H1 (cell line): ENCODE measurements at regions not wholly inside any gene's neighbourhood (a gene's known extent, or its start where the extent isn't known, plus 50 kb on each side); places are given as distances from the start of the nearest gene placed in this dataset.

ENCODE experiments used
- CTCF ChIA-PET: fragments of 300-600 bp; sonication (Branson Sonifier 250); formaldehyde crosslinking; loops from one replicate; lab custom pipeline; 2021; ENCODE audit not compliant: partially characterized antibody; lab: Charles Lee
- POLR2A ChIA-PET: fragments of 300-600 bp; sonication (Branson Sonifier 250); formaldehyde crosslinking; loops from one replicate; lab custom pipeline; 2021; ENCODE audit warnings: inconsistent platforms; ENCODE audit not compliant: partially characterized antibody; lab: Charles Lee
- DNase-seq, 2 experiments: peaks; one replicate each; pipeline versions ENCODE4 v3.0.0 to v3.0.0-alpha.2; 2010 to 2022; ENCODE audit warnings: low spot score in 2 of 2, low read depth in 1 of 2, mixed read lengths in 1 of 2
- FAIRE-seq: peaks from 2 replicates; lab custom pipeline; 2011; peaks lifted over from hg19 to GRCh38; lab: Jason Lieb, UNC
- H2AFZ ChIP-seq: 2 replicates; pipeline ENCODE4 v1.8.1; 2012; ENCODE audit warnings: low read length, inconsistent platforms
- H2AK5ac ChIP-seq: 2 replicates; pipeline ENCODE4 v1.6.1; 2013; ENCODE audit warnings: low read depth, low read length
- H2BK120ac ChIP-seq: replicated peaks from 2 replicates; pipeline ENCODE3; 2013; ENCODE audit warnings: low read depth, low read length, inconsistent platforms
- H2BK12ac ChIP-seq: 2 replicates; pipeline ENCODE4 v1.6.1; 2013; ENCODE audit warnings: low read depth, low read length
- H2BK15ac ChIP-seq: 2 replicates; pipeline ENCODE4 v1.6.1; 2013; ENCODE audit warnings: low read length
- H2BK20ac ChIP-seq: 2 replicates; pipeline ENCODE4 v1.6.1; 2013; ENCODE audit warnings: low read length
- H2BK5ac ChIP-seq: 2 replicates; pipeline ENCODE4 v1.6.1; 2013; ENCODE audit warnings: low read depth, low read length
- H3K14ac ChIP-seq: 2 replicates; pipeline ENCODE4 v1.6.1; 2013; ENCODE audit warnings: inconsistent platforms; ENCODE audit not compliant: insufficient read length
- H3K18ac ChIP-seq: 2 replicates; pipeline ENCODE4 v1.6.1; 2013; ENCODE audit warnings: low read length; ENCODE audit errors: extremely low read depth
- H3K23ac ChIP-seq: 2 replicates; pipeline ENCODE4 v1.6.1; 2013; ENCODE audit warnings: inconsistent platforms; ENCODE audit not compliant: insufficient read length
- H3K23me2 ChIP-seq: 2 replicates; pipeline ENCODE4 v1.6.1; 2013; ENCODE audit warnings: low read depth, low read length
- H3K27ac ChIP-seq: 2 replicates; pipeline ENCODE4 v1.6.1; 2011; ENCODE audit warnings: low read depth, low read length, inconsistent platforms
- H3K27me3 ChIP-seq, 4 experiments: replicated peaks in 1 of 4; 1 replicate in 1 of 4; 2 replicates in 3 of 4; pipeline versions ENCODE4 v1.6.1 to v1.8.1; 2011 to 2013; ENCODE audit warnings: low read length in 3 of 4, mild to moderate bottlenecking in 3 of 4, inconsistent platforms in 2 of 4, mixed read lengths in 2 of 4, moderate library complexity in 1 of 4; ENCODE audit not compliant: control insufficient read depth in 3 of 4, insufficient read depth in 3 of 4; ENCODE audit errors: extremely low read depth in 1 of 4
- H3K36me3 ChIP-seq, 4 experiments: 2 replicates each; pipeline versions ENCODE4 v1.6.1 to v1.8.1; 2011 to 2013; ENCODE audit warnings: mild to moderate bottlenecking in 4 of 4, low read length in 3 of 4, moderate library complexity in 2 of 4, control low read depth in 1 of 4, inconsistent platforms in 1 of 4; ENCODE audit not compliant: insufficient read depth in 4 of 4, control insufficient read depth in 2 of 4
- H3K4ac ChIP-seq: replicated peaks from 2 replicates; pipeline ENCODE3; 2013; ENCODE audit warnings: low read length, low read depth, mixed read lengths, inconsistent platforms; ENCODE audit not compliant: insufficient read length
- H3K4me1 ChIP-seq, 4 experiments: replicated peaks in 1 of 4; 1 replicate in 1 of 4; 2 replicates in 3 of 4; pipeline versions ENCODE4 v1.6.1 to v1.8.1; 2011 to 2013; ENCODE audit warnings: low read length in 3 of 4, inconsistent platforms in 2 of 4, mixed read lengths in 1 of 4; ENCODE audit not compliant: insufficient read depth in 4 of 4, control insufficient read depth in 3 of 4
- H3K4me2 ChIP-seq, 2 experiments: 2 replicates each; pipeline versions ENCODE4 v1.6.1 to v1.8.1; 2011 to 2013; ENCODE audit warnings: low read depth in 2 of 2, low read length in 2 of 2, control low read depth in 1 of 2, inconsistent platforms in 1 of 2, mild to moderate bottlenecking in 1 of 2; ENCODE audit not compliant: insufficient read depth in 1 of 2
- H3K4me3 ChIP-seq, 4 experiments: fragments of 200-600, 300-600 bp in 1 of 4; sonication (generic), shearing (Covaris generic), sonication (Bioruptor Twin) in 1 of 4; 2 replicates each; pipeline versions ENCODE4 v1.5.1 to v1.8.1; 2011 to 2016; ENCODE audit warnings: low read length in 4 of 4, low read depth in 3 of 4, control low read depth in 2 of 4, inconsistent platforms in 2 of 4, mild to moderate bottlenecking in 2 of 4, mixed read lengths in 1 of 4, moderate library complexity in 1 of 4; ENCODE audit not compliant: insufficient read depth in 2 of 4; ENCODE audit errors: extremely low read depth in 1 of 4
- H3K56ac ChIP-seq: replicated peaks from 2 replicates; pipeline ENCODE3; 2013; ENCODE audit warnings: low read depth, mild to moderate bottlenecking, mixed read lengths, low read length, inconsistent platforms; ENCODE audit not compliant: insufficient read length
- H3K79me1 ChIP-seq: 2 replicates; pipeline ENCODE4 v1.6.1; 2013; ENCODE audit warnings: low read depth, low read length, control low read depth
- H3K79me2 ChIP-seq, 2 experiments: 2 replicates each; pipeline versions ENCODE4 v1.6.1 to v1.8.1; 2012 to 2013; ENCODE audit warnings: low read length in 2 of 2, mild to moderate bottlenecking in 2 of 2, inconsistent platforms in 1 of 2; ENCODE audit not compliant: insufficient read depth in 2 of 2, control insufficient read depth in 1 of 2
- H3K9ac ChIP-seq, 4 experiments: replicated peaks in 1 of 4; 1 replicate in 1 of 4; 2 replicates in 3 of 4; pipeline versions ENCODE4 v1.6.1 to v1.8.1; 2011 to 2013; ENCODE audit warnings: low read depth in 3 of 4, low read length in 3 of 4, control low read depth in 2 of 4, mild to moderate bottlenecking in 2 of 4, moderate library complexity in 2 of 4, inconsistent platforms in 1 of 4; ENCODE audit errors: extremely low read depth in 1 of 4
- H3K9me3 ChIP-seq, 2 experiments: 2 replicates each; pipeline versions ENCODE4 v1.6.1 to v1.8.1; 2012 to 2013; ENCODE audit warnings: mild to moderate bottlenecking in 2 of 2, moderate library complexity in 2 of 2, control low read depth in 1 of 2, inconsistent platforms in 1 of 2, low read depth in 1 of 2, low read length in 1 of 2, mixed read lengths in 1 of 2; ENCODE audit not compliant: insufficient read depth in 2 of 2
- H4K20me1 ChIP-seq, 2 experiments: replicated peaks in 1 of 2; 2 replicates each; pipeline versions ENCODE3 to v1.8.1; 2011 to 2013; ENCODE audit warnings: inconsistent platforms in 2 of 2, low read length in 2 of 2, mild to moderate bottlenecking in 1 of 2; ENCODE audit not compliant: insufficient read depth in 2 of 2, control insufficient read depth in 1 of 2
- H4K5ac ChIP-seq: 2 replicates; pipeline ENCODE4 v1.6.1; 2013; ENCODE audit warnings: low read length, low read depth, mixed read lengths, inconsistent platforms; ENCODE audit not compliant: insufficient read length
- H4K8ac ChIP-seq: 2 replicates; pipeline ENCODE4 v1.8.0; 2013; ENCODE audit warnings: mild to moderate bottlenecking, moderate library complexity, low read length, inconsistent platforms; ENCODE audit not compliant: insufficient read depth; ENCODE audit errors: extremely low read depth
- H4K91ac ChIP-seq: replicated peaks from 2 replicates; pipeline ENCODE3; 2013; ENCODE audit warnings: low read length, mixed read lengths, inconsistent platforms; ENCODE audit not compliant: insufficient read length
- CBX8 ChIP-seq: fragments of 300-800, 300-1000 bp; sonication (generic); IDR thresholded peaks from 2 replicates; pipeline ENCODE4 v1.7.1; 2016; ENCODE audit warnings: low read depth, low read length, borderline replicate concordance
- CEBPB ChIP-seq: IDR thresholded peaks from 2 replicates; pipeline ENCODE4 v1.6.1; 2012; ENCODE audit warnings: low read depth, low read length
- GTF2F1 ChIP-seq: IDR thresholded peaks from 2 replicates; pipeline ENCODE4 v1.6.1; 2012; ENCODE audit warnings: low read depth, low read length, improper control_type of control experiment, borderline replicate concordance
- JUN ChIP-seq: IDR thresholded peaks from 2 replicates; pipeline ENCODE4 v1.6.1; 2011; ENCODE audit warnings: low read depth, mild to moderate bottlenecking, improper control_type of control experiment, low read length
- SAP30 ChIP-seq: fragments of 300-600 bp; sonication (generic); IDR thresholded peaks from 2 replicates; pipeline ENCODE4 v1.7.1; 2012; ENCODE audit warnings: low read length, moderate library complexity, mild to moderate bottlenecking, inconsistent platforms; ENCODE audit not compliant: insufficient read depth, insufficient replicate concordance
- SIN3A ChIP-seq, 2 experiments: IDR thresholded peaks in 1 of 2; conservative IDR thresholded peaks in 1 of 2; 2 replicates each; pipeline ENCODE4 v1.6.1; 2011 to 2012; ENCODE audit warnings: low read length in 2 of 2, improper control_type of control experiment in 1 of 2, low read depth in 1 of 2, mild to moderate bottlenecking in 1 of 2
- SIX5 ChIP-seq: IDR thresholded peaks from 2 replicates; pipeline ENCODE4 v1.6.1; 2011; ENCODE audit warnings: mild to moderate bottlenecking, low read depth, low read length
- TEAD4 ChIP-seq: IDR thresholded peaks from 2 replicates; pipeline ENCODE4 v1.6.1; 2012; ENCODE audit warnings: low read depth, low read length, inconsistent platforms, mixed read lengths
- WGBS, 2 experiments: shearing (Covaris generic) in 1 of 2; methylation state at CpG; one replicate each; pipeline versions ENCODE4 v1.1.6 to v1.1.7; 2013 to 2015; ENCODE audit warnings: low lambda C conversion rate in 2 of 2, mixed read lengths in 2 of 2, inconsistent platforms in 1 of 2, low coverage in 1 of 2, missing lambda C conversion rate in 1 of 2; ENCODE audit not compliant: insufficient replicate concordance in 2 of 2, insufficient coverage in 1 of 2, insufficient read length in 1 of 2; ENCODE audit errors: extremely low coverage in 1 of 2, missing lambda C conversion rate in 1 of 2; 5-methylcytosine and 5-hydroxymethylcytosine counted together
- TF ChIP-seq, protein P1 (sequence below): IDR thresholded peaks from 2 replicates; pipeline ENCODE4 v1.6.1; 2012; ENCODE audit warnings: inconsistent platforms
- TF ChIP-seq, protein P2 (sequence below), 3 experiments: IDR thresholded peaks; 1 replicate in 2 of 3; 2 replicates in 1 of 3; pipeline versions ENCODE4 v1.5.1 to v1.6.1; 2011; ENCODE audit warnings: low read length in 3 of 3, mild to moderate bottlenecking in 3 of 3, inconsistent platforms in 2 of 3, low read depth in 1 of 3, moderate library complexity in 1 of 3; ENCODE audit not compliant: insufficient read depth in 1 of 3; ENCODE audit errors: control extremely low read depth in 1 of 3

GRCh38 chr15:67999320-68000100, 54.6 kb upstream of the PIAS1 start:
- H3K14ac ChIP-seq, result no peak overlapping the region
- no peak overlapping the region for H3K4me3 ChIP-seq
- no peaks in the 10 kb centered on the region for H3K4me1 ChIP-seq
- H3K9me3 ChIP-seq, result no peaks in the 10 kb centered on the region
- H4K5ac ChIP-seq, result no peak overlapping the region
- no peaks in the 10 kb centered on the region for H3K23me2 ChIP-seq
- 82% methylated on average over 3 of the region's 3 CpGs; no CpG with 5 or more reads in 1 of the 2 experiments for WGBS, 2 experiments
- H3K27ac ChIP-seq, result no peak overlapping the region
- no peak overlapping the region for H3K23ac ChIP-seq
- H2BK12ac ChIP-seq, result no peak overlapping the region
- FAIRE-seq, result no peak
- no peak overlapping the region for H2BK120ac ChIP-seq
- H3K36me3 ChIP-seq, result no peaks in the 10 kb centered on the region
- H3K79me1 ChIP-seq, result no peaks in the 10 kb centered on the region
- no peak overlapping the region for H3K9ac ChIP-seq
- H3K18ac ChIP-seq, result no peak overlapping the region
- no peak overlapping the region for H2BK15ac ChIP-seq
- H4K20me1 ChIP-seq, result no peaks in the 10 kb centered on the region
- H3K56ac ChIP-seq, result no peak overlapping the region
- H3K79me2 ChIP-seq, result no peaks in the 10 kb centered on the region
- no peak overlapping the region for H2BK5ac ChIP-seq
- no peak overlapping the region for H2AFZ ChIP-seq
- ChIA-PET POLR2A (no interaction called here), CTCF (interaction anchor here (1.4 kb wide), 1 partner anchor 10 kb away, joined by 3 read pairs; no protein-coding TSS in a partner anchor)
- H3K4me2 ChIP-seq, result no peak overlapping the region
- H3K4ac ChIP-seq, result no peak overlapping the region
- no peak overlapping the region for H2AK5ac ChIP-seq
- H4K91ac ChIP-seq, result no peak overlapping the region
- H4K8ac ChIP-seq, result no peak overlapping the region
- DNase-seq, result no peak
- H3K27me3 ChIP-seq, result no peaks in the 10 kb centered on the region
- H2BK20ac ChIP-seq, result no peak overlapping the region
- TF ChIP-seq CEBPB (no peak), GTF2F1 (no peak), SAP30 (no peak), SIN3A (conservative IDR thresholded peaks at IDR 0.05 in 1 of 2, IDR thresholded peaks at IDR 0.05 in 1 of 2; ENCODE audit: low read depth in 1 of 2, low read length in 2 of 2) (no peak), CBX8 (no peak), TEAD4 (no peak), SIX5 (no peak), JUN (no peak)
- TF ChIP-seq, protein P1, sequence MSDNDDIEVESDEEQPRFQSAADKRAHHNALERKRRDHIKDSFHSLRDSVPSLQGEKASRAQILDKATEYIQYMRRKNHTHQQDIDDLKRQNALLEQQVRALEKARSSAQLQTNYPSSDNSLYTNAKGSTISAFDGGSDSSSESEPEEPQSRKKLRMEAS, result no peak
- TF ChIP-seq, protein P2, sequence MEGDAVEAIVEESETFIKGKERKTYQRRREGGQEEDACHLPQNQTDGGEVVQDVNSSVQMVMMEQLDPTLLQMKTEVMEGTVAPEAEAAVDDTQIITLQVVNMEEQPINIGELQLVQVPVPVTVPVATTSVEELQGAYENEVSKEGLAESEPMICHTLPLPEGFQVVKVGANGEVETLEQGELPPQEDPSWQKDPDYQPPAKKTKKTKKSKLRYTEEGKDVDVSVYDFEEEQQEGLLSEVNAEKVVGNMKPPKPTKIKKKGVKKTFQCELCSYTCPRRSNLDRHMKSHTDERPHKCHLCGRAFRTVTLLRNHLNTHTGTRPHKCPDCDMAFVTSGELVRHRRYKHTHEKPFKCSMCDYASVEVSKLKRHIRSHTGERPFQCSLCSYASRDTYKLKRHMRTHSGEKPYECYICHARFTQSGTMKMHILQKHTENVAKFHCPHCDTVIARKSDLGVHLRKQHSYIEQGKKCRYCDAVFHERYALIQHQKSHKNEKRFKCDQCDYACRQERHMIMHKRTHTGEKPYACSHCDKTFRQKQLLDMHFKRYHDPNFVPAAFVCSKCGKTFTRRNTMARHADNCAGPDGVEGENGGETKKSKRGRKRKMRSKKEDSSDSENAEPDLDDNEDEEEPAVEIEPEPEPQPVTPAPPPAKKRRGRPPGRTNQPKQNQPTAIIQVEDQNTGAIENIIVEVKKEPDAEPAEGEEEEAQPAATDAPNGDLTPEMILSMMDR (IDR thresholded peaks at IDR 0.05; ENCODE audit: control extremely low read depth in 1 of 3, insufficient read depth in 1 of 3, low read depth in 1 of 3, low read length in 3 of 3), result no peak
